ENCODE measurements at regions not wholly inside any gene's neighbourhood (a gene's known extent, or its start where the extent isn't known, plus 50 kb on each side); places are given as distances from the start of the nearest gene placed in this dataset.

DNA sequence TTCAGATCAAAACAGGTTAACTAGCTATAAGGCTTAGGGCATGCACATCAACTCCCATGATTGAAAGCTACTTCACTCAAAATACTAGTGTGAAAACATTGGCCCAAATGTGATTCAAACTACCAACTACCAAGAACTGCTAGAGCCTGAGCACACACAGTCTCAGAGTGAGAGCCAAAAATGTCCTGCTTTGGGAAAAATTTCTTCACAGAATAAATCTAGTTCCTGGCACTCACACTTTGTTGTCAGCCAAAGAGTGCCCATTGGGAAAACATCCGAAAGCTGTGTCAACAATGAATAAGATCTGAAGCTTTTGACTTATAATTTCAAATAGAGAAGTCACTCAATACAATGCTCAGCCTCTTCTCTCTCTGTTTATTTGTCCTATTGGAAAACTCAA is 182.7 kb downstream of the LRATD1 start:
- H3K4me3 ChIP-seq (ENCODE audit: low read depth, low read length): no peak overlapping the region
- no peaks in the 10 kb centered on the region for H3K36me3 ChIP-seq (ENCODE audit: control insufficient read depth in 2 of 2, insufficient read depth in 1 of 2, low read length in 2 of 2)
- ChIA-PET CTCF (no interaction called here), POLR2A (no interaction called here)
- no peak overlapping the region for H3K27ac ChIP-seq (ENCODE audit: extremely low read depth, low read depth, low read length)
- TF ChIP-seq ZNF658 (tag by site-specific recombination; IDR thresholded peaks at IDR 0.05): no peak
- no peak for TF ChIP-seq GLI2 (tag by site-specific recombination; IDR thresholded peaks at IDR 0.05; ENCODE audit: borderline replicate concordance, low read depth)
- no peak for TF ChIP-seq ZNF112 (tag by site-specific recombination; IDR thresholded peaks at IDR 0.05)
- no peak for TF ChIP-seq MEIS1 (CRISPR knock-in tag; IDR thresholded peaks at IDR 0.05; ENCODE audit: borderline replicate concordance)
- TF ChIP-seq ZSCAN30 (tag by site-specific recombination; IDR thresholded peaks at IDR 0.05): no peak
- no peaks in the 10 kb centered on the region for H3K9me3 ChIP-seq (ENCODE audit: control insufficient read depth, insufficient read depth, low read depth, low read length)
- no peaks in the 10 kb centered on the region for H3K4me1 ChIP-seq (ENCODE audit: control insufficient read depth, insufficient read depth, low read length)

DNA sequence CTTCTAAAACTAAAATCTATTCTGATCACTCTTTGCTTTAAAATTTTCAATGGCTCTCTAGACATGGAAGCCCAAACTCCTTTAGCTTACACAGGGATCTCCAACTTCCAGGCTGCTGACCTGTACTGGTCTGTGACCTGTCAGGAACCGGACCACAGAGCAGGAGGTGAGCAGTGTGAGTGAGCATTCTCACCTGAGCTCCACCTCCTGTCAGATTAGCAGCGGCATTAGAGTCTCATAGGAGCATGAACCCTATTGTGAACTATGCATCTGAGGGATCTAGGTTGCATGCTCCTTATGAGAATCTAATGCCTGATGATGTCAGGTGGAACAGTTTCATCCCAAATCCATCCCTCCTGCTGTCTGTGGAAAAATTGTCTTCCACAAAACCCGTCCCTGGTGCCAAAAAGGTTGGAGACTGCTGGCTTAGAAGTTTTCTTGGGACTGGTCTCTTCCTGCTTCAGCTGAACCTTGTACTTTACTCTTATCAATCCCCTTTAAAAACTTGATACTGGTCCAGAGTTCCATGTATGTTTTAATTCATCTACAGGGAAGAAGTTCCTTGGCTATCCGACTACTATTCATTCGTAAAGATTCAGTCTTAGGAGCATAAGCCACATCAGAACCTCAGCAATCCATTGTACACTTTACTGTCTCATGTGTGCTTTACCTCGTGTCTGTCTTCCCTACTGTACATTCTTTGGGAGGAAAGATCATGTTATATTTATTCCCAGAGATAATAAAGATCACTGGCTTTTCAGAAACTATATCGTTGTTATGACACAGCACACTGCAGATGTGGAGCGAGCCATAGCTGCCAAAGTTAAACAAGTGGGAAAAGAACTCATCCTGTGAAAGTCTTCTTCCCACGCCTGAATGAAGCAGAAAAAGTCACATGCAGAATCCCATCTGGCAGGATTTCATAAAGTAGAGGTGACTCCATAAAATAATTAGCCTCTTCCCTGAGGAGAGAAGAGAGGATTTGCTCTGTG is 183.8 kb downstream of the LRATD1 start:
- H3K4me3 ChIP-seq (ENCODE audit: low read depth, low read length): no peak overlapping the region
- POLR2A ChIA-PET: no interaction called here
- CTCF ChIA-PET: interaction anchor here (0.7 kb wide), 1 partner anchor 462 kb away, joined by 3 read pairs; no protein-coding TSS in a partner anchor

DNA sequence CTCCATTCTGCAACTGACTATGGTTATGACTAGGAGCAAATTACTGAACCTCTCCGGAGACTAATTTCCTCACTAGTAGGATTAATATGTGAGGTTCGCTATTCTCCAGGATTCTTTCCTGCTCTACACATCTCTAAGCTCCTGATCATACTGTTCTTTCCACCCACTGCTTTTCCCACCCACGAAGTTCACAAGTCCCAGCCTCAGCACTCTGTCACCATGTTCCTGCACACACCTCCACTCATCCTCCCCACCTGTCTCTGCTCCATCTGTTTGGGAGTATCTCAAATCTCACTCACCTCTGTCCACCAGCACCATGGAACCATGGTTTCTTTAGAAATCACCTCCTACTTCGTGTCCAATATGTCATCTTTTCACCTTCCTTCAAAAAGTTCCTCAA is 185.3 kb downstream of the LRATD1 start:
- no peaks in the 10 kb centered on the region for H3K9me3 ChIP-seq (ENCODE audit: control insufficient read depth, insufficient read depth, low read depth, low read length)
- H3K4me1 ChIP-seq (ENCODE audit: control insufficient read depth, insufficient read depth, low read length): no peaks in the 10 kb centered on the region
- no peak overlapping the region for H3K27ac ChIP-seq (ENCODE audit: extremely low read depth, low read depth, low read length)
- H3K36me3 ChIP-seq (ENCODE audit: control insufficient read depth in 2 of 2, insufficient read depth in 1 of 2, low read length in 2 of 2): no peaks in the 10 kb centered on the region
- ChIA-PET CTCF (interaction anchor here (1.0 kb wide), 1 partner anchor 86 kb away, joined by 3 read pairs; no protein-coding TSS in a partner anchor), POLR2A (no interaction called here)
- no peak overlapping the region for H3K4me3 ChIP-seq (ENCODE audit: low read depth, low read length)
- TF ChIP-seq ZNF473 (tag by site-specific recombination; IDR thresholded peaks at IDR 0.05) (no peak), TCF7L2 (IDR thresholded peaks at IDR 0.05; ENCODE audit: borderline replicate concordance, low read depth, low read length) (no peak), ZNF184 (tag by site-specific recombination; IDR thresholded peaks at IDR 0.05) (no peak), ZNF114 (tag by site-specific recombination; IDR thresholded peaks at IDR 0.05) (no peak), PRDM2 (tag by site-specific recombination; IDR thresholded peaks at IDR 0.05; ENCODE audit: borderline replicate concordance) (no peak), ZBTB26 (tag by site-specific recombination; optimal IDR thresholded peaks at IDR 0.05) (no peak), ZXDB (tag by site-specific recombination; IDR thresholded peaks at IDR 0.05) (no peak)
- TF ChIP-seq, protein P1, sequence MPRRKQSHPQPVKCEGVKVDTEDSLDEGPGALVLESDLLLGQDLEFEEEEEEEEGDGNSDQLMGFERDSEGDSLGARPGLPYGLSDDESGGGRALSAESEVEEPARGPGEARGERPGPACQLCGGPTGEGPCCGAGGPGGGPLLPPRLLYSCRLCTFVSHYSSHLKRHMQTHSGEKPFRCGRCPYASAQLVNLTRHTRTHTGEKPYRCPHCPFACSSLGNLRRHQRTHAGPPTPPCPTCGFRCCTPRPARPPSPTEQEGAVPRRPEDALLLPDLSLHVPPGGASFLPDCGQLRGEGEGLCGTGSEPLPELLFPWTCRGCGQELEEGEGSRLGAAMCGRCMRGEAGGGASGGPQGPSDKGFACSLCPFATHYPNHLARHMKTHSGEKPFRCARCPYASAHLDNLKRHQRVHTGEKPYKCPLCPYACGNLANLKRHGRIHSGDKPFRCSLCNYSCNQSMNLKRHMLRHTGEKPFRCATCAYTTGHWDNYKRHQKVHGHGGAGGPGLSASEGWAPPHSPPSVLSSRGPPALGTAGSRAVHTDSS (tag by site-specific recombination; IDR thresholded peaks at IDR 0.05): no peak

More for the DNA sequence above, 183.8 kb downstream of the LRATD1 start:
- no peak overlapping the region for H3K27ac ChIP-seq (ENCODE audit: extremely low read depth, low read depth, low read length)
- H3K4me1 ChIP-seq (ENCODE audit: control insufficient read depth, insufficient read depth, low read length): no peaks in the 10 kb centered on the region
- no peaks in the 10 kb centered on the region for H3K36me3 ChIP-seq (ENCODE audit: control insufficient read depth in 2 of 2, insufficient read depth in 1 of 2, low read length in 2 of 2)
- no peaks in the 10 kb centered on the region for H3K9me3 ChIP-seq (ENCODE audit: control insufficient read depth, insufficient read depth, low read depth, low read length)
- TF ChIP-seq ZFP41 (tag by site-specific recombination; IDR thresholded peaks at IDR 0.05; ENCODE audit: borderline replicate concordance) (no peak), ZNF843 (tag by site-specific recombination; IDR thresholded peaks at IDR 0.05) (no peak), ZNF174 (tag by site-specific recombination; IDR thresholded peaks at IDR 0.05) (no peak), ZNF558 (tag by site-specific recombination; IDR thresholded peaks at IDR 0.05) (no peak), ZNF132 (tag by site-specific recombination; IDR thresholded peaks at IDR 0.05; ENCODE audit: borderline replicate concordance) (no peak), ZNF473 (tag by site-specific recombination; IDR thresholded peaks at IDR 0.05) (no peak), ZSCAN5A (tag by site-specific recombination; IDR thresholded peaks at IDR 0.05) (no peak), ZNF610 (tag by site-specific recombination; IDR thresholded peaks at IDR 0.05; ENCODE audit: borderline replicate concordance) (no peak), ZNF416 (tag by site-specific recombination; IDR thresholded peaks at IDR 0.05) (no peak), ZNF624 (tag by site-specific recombination; IDR thresholded peaks at IDR 0.05) (no peak), GLIS1 (tag by site-specific recombination; IDR thresholded peaks at IDR 0.05) (no peak)

Data from HEK293 (cell line).